IMR-90 (cell line): ENCODE measurements at regions not wholly inside any gene's neighbourhood (a gene's known extent, or its start where the extent isn't known, plus 50 kb on each side); places are given as distances from the start of the nearest gene placed in this dataset.

Experiments used
- ATAC-seq: fragments of 200-7000 bp; cut with Tn5 transposase; 2 replicates; pipeline ENCODE4 v1.9.1; 2020; ENCODE audit warnings: low read depth, mild to moderate bottlenecking, moderate library complexity
- BruUV-seq: library from RNA; stranded (reverse); fragments of 400-500 nt; replicated peaks from 2 replicates; lab custom pipeline; 2021; lab: Mats Ljungman, UMichigan
- CTCF ChIA-PET: fragments of 300-600 bp; formaldehyde crosslinking; extraction: SDS; loops from one replicate; lab custom pipeline; 2021; ENCODE audit warnings: antibody characterized with exemption; lab: Yijun Ruan, JAX
- POLR2A ChIA-PET: fragments of 300-600 bp; sonication (Branson Sonifier 250); formaldehyde crosslinking; loops from one replicate; lab custom pipeline; 2022; ENCODE audit warnings: antibody characterized with exemption; ENCODE audit not compliant: unreplicated experiment; lab: Charles Lee
- DNase-seq: peaks from one replicate; pipeline ENCODE4 v3.0.0; 2013
- H2AFZ ChIP-seq: replicated peaks from 2 replicates; pipeline ENCODE3; 2013; ENCODE audit warnings: low read length, mild to moderate bottlenecking; ENCODE audit not compliant: poor library complexity
- H2AK5ac ChIP-seq: 2 replicates; pipeline ENCODE4 v1.6.1; 2013; ENCODE audit warnings: low read depth, low read length, inconsistent platforms
- H2AK9ac ChIP-seq: replicated peaks from 2 replicates; pipeline ENCODE3; 2013; ENCODE audit warnings: mild to moderate bottlenecking, low read depth, low read length, moderate library complexity; ENCODE audit not compliant: poor library complexity
- H2BK120ac ChIP-seq: 2 replicates; pipeline ENCODE4 v1.6.1; 2013; ENCODE audit warnings: low read depth, low read length, inconsistent platforms
- H2BK15ac ChIP-seq: 3 replicates; pipeline ENCODE4 v1.6.1; 2013; ENCODE audit warnings: low read depth, low read length, inconsistent platforms
- H2BK20ac ChIP-seq: 2 replicates; pipeline ENCODE4 v1.6.1; 2013; ENCODE audit warnings: low read depth, mild to moderate bottlenecking, inconsistent platforms, low read length, moderate library complexity
- H2BK5ac ChIP-seq: 2 replicates; pipeline ENCODE4 v1.6.1; 2013; ENCODE audit warnings: mild to moderate bottlenecking, low read depth, low read length, inconsistent platforms; ENCODE audit not compliant: poor library complexity, severe bottlenecking
- H3K14ac ChIP-seq: replicated peaks from 2 replicates; pipeline ENCODE4 v1.6.1; 2013; ENCODE audit warnings: low read depth, low read length, inconsistent platforms
- H3K18ac ChIP-seq: 2 replicates; pipeline ENCODE4 v1.6.1; 2013; ENCODE audit warnings: low read depth, low read length, control low read depth
- H3K23ac ChIP-seq: 2 replicates; pipeline ENCODE4 v1.6.1; 2013; ENCODE audit warnings: low read depth, low read length, inconsistent platforms
- H3K27ac ChIP-seq: 2 replicates; pipeline ENCODE4 v1.5.1; 2013; ENCODE audit warnings: mild to moderate bottlenecking, control low read depth, low read length; ENCODE audit not compliant: insufficient read depth
- H3K27me3 ChIP-seq: 2 replicates; pipeline ENCODE4 v1.6.1; 2013; ENCODE audit warnings: low read length; ENCODE audit not compliant: control insufficient read depth, insufficient read depth
- H3K36me3 ChIP-seq: 2 replicates; pipeline ENCODE4 v1.6.1; 2013; ENCODE audit warnings: low read length, mixed read lengths; ENCODE audit not compliant: control insufficient read depth, insufficient read depth
- H3K4ac ChIP-seq: 2 replicates; pipeline ENCODE4 v1.6.1; 2013; ENCODE audit warnings: low read depth, low read length, inconsistent platforms
- H3K4me1 ChIP-seq: 2 replicates; pipeline ENCODE4 v1.6.1; 2013; ENCODE audit warnings: low read length, mixed read lengths; ENCODE audit not compliant: control insufficient read depth, insufficient read depth
- H3K4me2 ChIP-seq: 2 replicates; pipeline ENCODE4 v1.6.1; 2013; ENCODE audit warnings: low read depth, mild to moderate bottlenecking, control low read depth, low read length, moderate library complexity
- H3K4me3 ChIP-seq: 2 replicates; pipeline ENCODE4 v1.5.1; 2013; ENCODE audit warnings: low read depth, mild to moderate bottlenecking, control low read depth, low read length, moderate library complexity; ENCODE audit not compliant: insufficient read depth
- H3K56ac ChIP-seq: 2 replicates; pipeline ENCODE4 v1.6.1; 2013; ENCODE audit warnings: low read length, inconsistent platforms; ENCODE audit not compliant: insufficient read depth; ENCODE audit errors: extremely low read depth
- H3K79me1 ChIP-seq, 2 experiments: 2 replicates each; pipeline ENCODE4 v1.6.1; 2013; ENCODE audit warnings: low read length in 2 of 2, inconsistent platforms in 1 of 2, low read depth in 1 of 2
- H3K9ac ChIP-seq: 2 replicates; pipeline ENCODE4 v1.6.1; 2013; ENCODE audit warnings: low read depth, low read length, control low read depth
- H3K9me1 ChIP-seq: 2 replicates; pipeline ENCODE4 v1.6.1; 2013; ENCODE audit warnings: low read length, inconsistent platforms; ENCODE audit not compliant: insufficient read depth
- H3K9me3 ChIP-seq: 2 replicates; pipeline ENCODE4 v1.6.1; 2013; ENCODE audit warnings: low read length; ENCODE audit not compliant: control insufficient read depth, insufficient read depth
- H4K20me1 ChIP-seq: 2 replicates; pipeline ENCODE4 v1.6.1; 2013; ENCODE audit warnings: low read length, inconsistent platforms; ENCODE audit not compliant: insufficient read depth
- H4K5ac ChIP-seq: 2 replicates; pipeline ENCODE4 v1.6.1; 2013; ENCODE audit warnings: mild to moderate bottlenecking, low read depth, low read length, control low read depth
- H4K8ac ChIP-seq, 2 experiments: 2 replicates each; pipeline ENCODE4 v1.6.1; 2013; ENCODE audit warnings: low read depth in 2 of 2, low read length in 2 of 2, control low read depth in 1 of 2, inconsistent platforms in 1 of 2
- H4K91ac ChIP-seq: 2 replicates; pipeline ENCODE4 v1.6.1; 2013; ENCODE audit warnings: low read depth, low read length, inconsistent platforms; ENCODE audit not compliant: insufficient read depth
- MAFK ChIP-seq: IDR thresholded peaks from 2 replicates; pipeline ENCODE4 v1.6.1; 2012; ENCODE audit warnings: low read depth, low read length, improper control_type of control experiment
- RAD21 ChIP-seq: IDR thresholded peaks from 2 replicates; pipeline ENCODE4 v1.6.1; 2012; ENCODE audit warnings: low read length, improper control_type of control experiment
- dilution Hi-C: fragments of 300-500 bp; cut with HindIII; formaldehyde crosslinking; loops from one replicate; pipeline ENCODE4 v1.14.3; 2018; ENCODE audit warnings: low sequenced_read_pairs; ENCODE audit not compliant: unreplicated experiment
- in situ Hi-C: fragments of 300-500 bp; cut with MboI; formaldehyde crosslinking; loops from 3 replicates; pipeline ENCODE4 v1.14.3; 2019; ENCODE audit warnings: low sequenced_read_pairs, inconsistent platforms, mixed read lengths
- intact Hi-C: fragments of 100-400 bp; cut with micrococcal nuclease; formaldehyde crosslinking; loops from 2 replicates; pipeline ENCODE4 v1.10.0; 2022

DNA sequence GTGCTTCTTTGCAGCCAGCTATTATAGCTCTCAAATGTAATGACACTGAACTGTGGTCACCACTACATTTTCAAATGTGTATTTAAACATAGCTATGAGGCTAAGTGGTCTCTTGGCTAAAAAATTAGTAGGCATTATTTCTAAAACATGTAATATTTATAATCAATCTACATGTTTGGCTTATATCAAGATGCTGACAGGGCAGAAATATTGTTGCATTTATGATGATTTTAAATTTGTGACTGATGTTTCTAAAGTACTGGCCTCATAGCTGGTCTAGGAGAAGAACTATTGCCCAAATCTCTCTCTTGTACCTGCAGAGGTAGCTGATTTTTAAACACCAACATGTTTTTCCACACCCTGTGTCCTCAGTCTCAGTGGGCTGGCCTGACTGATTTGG is 298.2 kb downstream of the PAX1 start:
- no peak overlapping the region for H2AK5ac ChIP-seq
- no peaks in the 10 kb centered on the region for H3K9me1 ChIP-seq
- no peak overlapping the region for H4K5ac ChIP-seq
- no peaks in the 10 kb centered on the region for H4K20me1 ChIP-seq
- H3K27ac ChIP-seq, result no peak overlapping the region
- H3K56ac ChIP-seq, result no peak overlapping the region
- intact Hi-C loops, result no loop called here
- ATAC-seq (no peak), DNase-seq (no peak)
- H3K18ac ChIP-seq, result no peak overlapping the region
- no TSS peak for BruUV-seq
- H2BK120ac ChIP-seq, result no peak overlapping the region
- no peak overlapping the region for H3K14ac ChIP-seq
- H4K8ac ChIP-seq, result no peak overlapping the region
- in situ Hi-C loops, result no loop called here
- dilution Hi-C loops, result no loop called here
- POLR2A ChIA-PET, result no interaction called here
- peaks cover 15% of the 10 kb centered on the region for H3K9me3 ChIP-seq
- no peak overlapping the region for H3K4me3 ChIP-seq
- CTCF ChIA-PET, result no interaction called here
- no peak overlapping the region for H2BK20ac ChIP-seq
- H3K79me1 ChIP-seq, result no peaks in the 10 kb centered on the region
- H2BK15ac ChIP-seq, result no peak overlapping the region
- H2BK5ac ChIP-seq, result no peak overlapping the region
- no peaks in the 10 kb centered on the region for H3K4me1 ChIP-seq
- no peak overlapping the region for H3K4me2 ChIP-seq
- H3K36me3 ChIP-seq, result no peaks in the 10 kb centered on the region
- H3K4ac ChIP-seq, result no peak overlapping the region
- no peak overlapping the region for H4K91ac ChIP-seq
- H3K9ac ChIP-seq, result no peak overlapping the region
- no peak overlapping the region for H2AFZ ChIP-seq
- TF ChIP-seq RAD21 (no peak), MAFK (peak; percentile 77)
- H2AK9ac ChIP-seq, result no peak overlapping the region
- H3K27me3 ChIP-seq, result no peaks in the 10 kb centered on the region
- H3K23ac ChIP-seq, result no peak overlapping the region
